Lower leg skin (tissue), 4 donors: ENCODE measurements at regions not wholly inside any gene's neighbourhood (a gene's known extent, or its start where the extent isn't known, plus 50 kb on each side); places are given as distances from the start of the nearest gene placed in this dataset.

Source experiments
- DNase-seq, 2 donors: peaks; one replicate each; pipeline ENCODE4 v3.0.0-alpha.2; 2019; ENCODE audit warnings: low spot score in 2 of 2
- H3K4me3 ChIP-seq: fragments of 200-600 bp; sonication (generic); 2 replicates; pipeline ENCODE4 v1.5.1; 2017; ENCODE audit warnings: mild to moderate bottlenecking, low read depth; ENCODE audit not compliant: poor library complexity, severe bottlenecking
- POLR2A ChIP-seq, 2 donors: fragments of 450-650 bp; IDR thresholded peaks; one replicate each; pipeline ENCODE4 v1.6.1; 2016 to 2017; ENCODE audit warnings: antibody characterized with exemption in 2 of 2, mild to moderate bottlenecking in 1 of 2, moderate library complexity in 1 of 2
- WGBS, 2 donors: methylation state at CpG; one replicate each; pipeline ENCODE4 v1.1.5; 2018; 5-methylcytosine and 5-hydroxymethylcytosine counted together
- intact Hi-C: fragments of 100-400 bp; cut with DNase I; formaldehyde crosslinking; loops from one replicate; pipeline ENCODE4 v1.15.0; 2023; ENCODE audit warnings: low total_unique reads
- TF ChIP-seq, protein P1 (sequence below), 3 donors: fragments of 450-650 bp; IDR thresholded peaks; one replicate each; pipeline ENCODE4 v1.5.1; 2016; ENCODE audit warnings: antibody characterized with exemption in 3 of 3, mild to moderate bottlenecking in 3 of 3, moderate library complexity in 2 of 3

DNA sequence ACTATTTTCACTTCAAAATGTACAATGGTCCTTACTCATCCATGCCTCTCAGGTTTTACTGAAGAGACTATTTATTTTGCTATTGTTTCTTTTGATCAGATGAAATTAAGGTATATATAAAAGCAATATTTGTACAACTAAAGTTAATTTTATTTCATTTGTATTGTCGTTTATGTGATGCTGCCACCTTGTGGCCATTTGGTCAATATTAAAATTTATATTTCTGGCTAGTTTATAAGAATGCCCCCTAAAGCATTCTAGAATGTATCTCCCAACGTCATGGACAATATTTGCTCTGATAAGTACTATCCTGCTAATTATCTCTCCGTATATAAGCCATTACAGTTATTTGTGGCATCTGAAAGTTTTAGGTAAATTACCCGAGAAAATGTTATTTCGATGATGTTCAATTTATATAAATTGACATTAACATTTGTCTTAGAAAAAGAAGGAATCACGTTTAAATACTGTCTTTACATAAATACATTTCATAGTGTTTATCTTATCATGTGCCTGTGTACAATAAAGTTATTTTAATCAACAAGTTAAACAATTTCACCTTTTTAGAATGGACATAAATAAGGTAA, 680.0 kb downstream of the TAF11L14 start:
- intact Hi-C loops = loop anchor here (5.0 kb wide), 1 partner anchor 1097 kb away; the partner anchor contains the start of gene BASP1
- DNase-seq = no peak
- TF ChIP-seq, protein P1, sequence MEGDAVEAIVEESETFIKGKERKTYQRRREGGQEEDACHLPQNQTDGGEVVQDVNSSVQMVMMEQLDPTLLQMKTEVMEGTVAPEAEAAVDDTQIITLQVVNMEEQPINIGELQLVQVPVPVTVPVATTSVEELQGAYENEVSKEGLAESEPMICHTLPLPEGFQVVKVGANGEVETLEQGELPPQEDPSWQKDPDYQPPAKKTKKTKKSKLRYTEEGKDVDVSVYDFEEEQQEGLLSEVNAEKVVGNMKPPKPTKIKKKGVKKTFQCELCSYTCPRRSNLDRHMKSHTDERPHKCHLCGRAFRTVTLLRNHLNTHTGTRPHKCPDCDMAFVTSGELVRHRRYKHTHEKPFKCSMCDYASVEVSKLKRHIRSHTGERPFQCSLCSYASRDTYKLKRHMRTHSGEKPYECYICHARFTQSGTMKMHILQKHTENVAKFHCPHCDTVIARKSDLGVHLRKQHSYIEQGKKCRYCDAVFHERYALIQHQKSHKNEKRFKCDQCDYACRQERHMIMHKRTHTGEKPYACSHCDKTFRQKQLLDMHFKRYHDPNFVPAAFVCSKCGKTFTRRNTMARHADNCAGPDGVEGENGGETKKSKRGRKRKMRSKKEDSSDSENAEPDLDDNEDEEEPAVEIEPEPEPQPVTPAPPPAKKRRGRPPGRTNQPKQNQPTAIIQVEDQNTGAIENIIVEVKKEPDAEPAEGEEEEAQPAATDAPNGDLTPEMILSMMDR (IDR thresholded peaks at IDR 0.05) = no peak
- no peak for TF ChIP-seq POLR2A (IDR thresholded peaks at IDR 0.05)
- WGBS, 2 donors = 37 to 41% methylated on average over 6 of the region's 6 CpGs
- no peak overlapping the region for H3K4me3 ChIP-seq

DNA sequence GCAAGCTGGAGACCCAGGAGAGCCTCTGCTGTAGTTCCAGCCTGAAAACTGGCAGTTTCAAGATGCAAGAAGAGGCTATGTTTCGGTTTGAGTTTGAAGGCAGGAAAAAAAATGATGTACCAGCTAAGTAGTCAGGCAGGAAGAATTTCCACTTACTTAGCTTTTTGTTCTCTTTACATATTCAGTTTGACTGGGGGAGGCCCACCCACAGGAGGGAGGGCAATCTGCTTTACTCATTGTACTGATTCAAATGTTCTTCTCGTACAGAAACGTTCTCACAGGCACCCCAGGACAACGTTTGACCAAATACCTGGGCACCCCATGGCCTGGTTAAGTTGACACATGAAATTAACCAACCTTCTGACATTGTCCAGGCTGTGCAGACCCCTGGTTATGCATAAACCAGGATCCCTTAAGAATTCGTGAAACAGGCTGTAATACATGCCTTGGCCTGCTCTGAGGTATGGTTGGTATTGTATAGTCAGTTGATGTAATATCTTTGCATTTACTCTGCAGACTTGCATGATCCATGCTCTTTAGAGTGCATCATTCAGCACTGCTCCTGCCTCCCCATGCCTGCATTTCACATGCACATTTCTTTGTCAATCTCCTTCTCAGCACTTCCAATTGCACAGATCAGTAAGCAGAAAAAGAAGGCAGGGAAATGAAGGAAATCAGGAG, 687.1 kb downstream of the TAF11L14 start:
- no peak overlapping the region for H3K4me3 ChIP-seq
- intact Hi-C loops = no loop called here
- no peak for DNase-seq
- TF ChIP-seq POLR2A (IDR thresholded peaks at IDR 0.05) = no peak
- TF ChIP-seq, protein P1 (IDR thresholded peaks at IDR 0.05) = no peak
- WGBS, 2 donors = 62 to 78% methylated on average over 5 of the region's 5 CpGs

DNA sequence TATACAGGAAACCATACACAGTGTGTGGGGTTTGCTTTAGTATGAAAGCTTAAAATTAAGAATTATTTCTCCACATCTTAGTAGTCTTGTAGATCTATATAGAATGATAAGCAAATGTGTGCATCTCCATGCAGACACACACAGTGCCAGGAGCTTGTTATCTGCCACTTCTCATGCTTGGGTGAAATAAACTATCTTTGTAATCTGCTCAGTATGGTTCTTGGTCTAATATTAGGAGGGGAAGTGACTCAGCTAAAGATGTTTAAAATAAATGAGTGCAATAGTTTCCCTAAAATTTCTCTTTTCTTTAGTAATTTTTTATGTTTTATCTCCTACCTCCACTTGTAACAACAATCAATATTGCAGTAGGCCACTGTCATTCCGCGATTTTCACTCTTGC, 689.6 kb downstream of the TAF11L14 start:
- intact Hi-C loops = no loop called here
- no peak for DNase-seq
- no peak for TF ChIP-seq POLR2A (IDR thresholded peaks at IDR 0.05)
- TF ChIP-seq, protein P1 (IDR thresholded peaks at IDR 0.05) = no peak
- 88 to 92% methylated on average over 2 of the region's 2 CpGs for WGBS, 2 donors
- no peak overlapping the region for H3K4me3 ChIP-seq

DNA sequence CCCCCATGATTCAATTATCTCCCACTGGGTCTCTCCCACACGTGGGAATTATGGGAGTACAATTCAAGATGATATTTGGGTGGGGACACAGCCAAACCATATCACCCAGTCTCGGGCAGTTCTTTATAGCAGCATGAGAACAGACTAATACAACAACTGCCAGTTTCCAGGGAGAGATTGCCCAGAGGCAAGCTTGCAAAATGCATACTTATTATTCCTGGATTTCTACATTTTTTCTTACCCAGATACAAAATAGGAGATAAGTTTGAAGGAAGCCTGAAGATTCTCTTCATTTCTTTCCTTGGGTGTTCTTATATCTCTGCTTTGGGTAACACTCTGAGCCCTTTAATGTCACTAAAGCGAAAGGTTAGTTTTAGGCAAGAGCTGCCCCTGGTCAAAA, 691.2 kb downstream of the TAF11L14 start:
- DNase-seq = no peak
- WGBS, 2 donors = 48 to 55% methylated on average over 3 of the region's 3 CpGs
- intact Hi-C loops = no loop called here
- no peak overlapping the region for H3K4me3 ChIP-seq
- TF ChIP-seq, protein P1 (IDR thresholded peaks at IDR 0.05) = no peak
- no peak for TF ChIP-seq POLR2A (IDR thresholded peaks at IDR 0.05)

DNA sequence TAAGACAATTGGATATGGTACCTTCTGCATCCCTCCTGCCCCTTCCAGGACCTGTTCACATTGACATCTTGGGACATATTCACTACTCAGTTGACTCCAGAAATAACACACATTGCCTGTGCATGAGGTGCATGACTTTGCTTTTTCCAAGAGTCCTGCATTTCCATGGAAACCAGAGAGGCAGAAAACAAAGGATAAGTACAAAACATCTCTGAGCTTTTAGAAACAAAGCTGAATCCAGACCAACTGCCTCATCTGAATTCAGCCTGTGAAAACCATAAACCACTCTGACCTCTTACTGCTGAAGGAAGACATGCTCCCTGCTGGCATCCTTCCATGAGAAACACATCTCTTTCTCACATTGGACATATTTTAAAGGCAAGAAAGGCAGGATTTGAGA, 695.1 kb downstream of the TAF11L14 start:
- intact Hi-C loops = no loop called here
- no peak overlapping the region for H3K4me3 ChIP-seq
- TF ChIP-seq, protein P1 (IDR thresholded peaks at IDR 0.05) = no peak
- TF ChIP-seq POLR2A (IDR thresholded peaks at IDR 0.05) = no peak
- DNase-seq = no peak

DNA sequence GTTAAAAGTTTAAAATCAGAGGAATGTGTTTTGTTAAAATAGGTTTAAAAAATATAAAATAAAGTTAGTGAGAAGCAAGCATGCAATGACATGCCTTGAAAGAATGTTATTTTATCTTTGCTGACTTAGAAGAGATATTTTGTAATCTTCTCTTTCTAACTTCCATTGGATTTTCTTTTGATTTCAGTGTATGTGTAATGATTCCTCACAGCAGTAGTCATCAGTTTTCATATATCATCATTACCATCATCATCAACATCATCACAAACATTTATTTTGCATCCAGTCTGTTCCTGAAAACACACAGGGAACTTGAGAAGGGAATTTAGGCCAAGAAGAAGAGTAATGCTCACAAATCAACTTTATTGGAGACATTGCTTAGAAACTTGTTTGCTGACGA, 699.6 kb downstream of the TAF11L14 start:
- no peak overlapping the region for H3K4me3 ChIP-seq
- no peak for DNase-seq
- TF ChIP-seq POLR2A (IDR thresholded peaks at IDR 0.05) = no peak
- TF ChIP-seq, protein P1 (IDR thresholded peaks at IDR 0.05) = no peak
- WGBS, 2 donors = 47 to 62% methylated on average over 1 of the region's 1 CpG
- intact Hi-C loops = no loop called here
